Gastroesophageal sphincter (tissue), 2 donors: ENCODE measurements at regions not wholly inside any gene's neighbourhood (a gene's known extent, or its start where the extent isn't known, plus 50 kb on each side); places are given as distances from the start of the nearest gene placed in this dataset.

Experiments used
- EP300 ChIP-seq: sonication (generic); formaldehyde crosslinking; IDR thresholded peaks from one replicate; pipeline ENCODE4 v1.6.1; 2017; ENCODE audit warnings: antibody characterized with exemption, mild to moderate bottlenecking
- POLR2A ChIP-seq, 2 donors: fragments of 450-650 bp; IDR thresholded peaks; one replicate each; pipeline ENCODE4 v1.6.1; 2017; ENCODE audit warnings: antibody characterized with exemption in 2 of 2, mild to moderate bottlenecking in 2 of 2, moderate library complexity in 1 of 2

DNA sequence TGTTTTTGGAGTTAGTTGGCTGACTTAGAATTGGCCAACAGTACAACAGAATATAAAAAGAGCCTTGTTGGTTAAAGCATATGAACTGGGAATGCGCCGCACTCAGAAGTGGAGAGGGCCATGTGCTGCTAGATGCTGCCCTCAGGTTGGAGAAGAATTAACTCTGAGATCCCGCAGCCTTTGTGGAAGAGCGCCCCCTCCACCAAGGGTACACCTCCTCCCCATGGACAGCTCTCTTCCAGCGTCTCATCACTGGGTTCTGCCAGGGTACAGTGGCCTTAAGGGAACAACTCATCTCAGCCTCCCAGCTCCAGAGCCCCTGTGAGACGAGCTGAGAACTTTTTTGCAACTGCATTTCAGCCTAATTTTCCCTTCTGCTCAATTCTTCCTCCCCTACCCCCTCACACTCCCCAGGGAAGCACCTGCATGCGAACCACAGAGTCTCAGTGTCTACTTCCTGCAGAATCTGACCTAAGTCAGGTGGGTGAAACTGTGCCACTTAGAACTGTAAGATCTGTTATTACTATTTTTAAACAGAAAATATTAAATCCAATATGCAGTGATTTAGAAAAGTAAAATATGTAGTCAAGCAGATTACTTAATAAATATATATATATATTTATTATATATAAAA, 380.6 kb downstream of the RAB28 start:
- no peak for TF ChIP-seq EP300
- no peak for TF ChIP-seq POLR2A (IDR thresholded peaks at IDR 0.05)
